Gastrocnemius medialis (tissue), 4 donors: ENCODE measurements at regions not wholly inside any gene's neighbourhood (a gene's known extent, or its start where the extent isn't known, plus 50 kb on each side); places are given as distances from the start of the nearest gene placed in this dataset.
A peak's percentile ranks its signal among the peaks of the same experiment; 100 is the strongest.
"Not testable (repeated sequence)": the region's sequence is repeated elsewhere in the genome, so short reads cannot be mapped to it uniquely, and the experiment has no call there.

Experiments
- ATAC-seq, 2 donors: fragments of 150-250 bp; one replicate each; pipeline ENCODE4 v1.9.1; 2016
- DNase-seq, 2 donors: peaks; one replicate each; pipeline ENCODE4 v3.0.0-alpha.2; 2019
- H3K27ac ChIP-seq, 4 donors: fragments of 200-600 bp; sonication (generic); 1 replicate in 1 of 4; 2 replicates in 3 of 4; pipeline ENCODE4 v1.5.1; 2016 to 2018; ENCODE audit warnings: mild to moderate bottlenecking in 2 of 4, moderate library complexity in 1 of 4
- H3K27me3 ChIP-seq, 3 donors: fragments of 200-600 bp; sonication (generic) in 2 of 3; 1 replicate in 1 of 3; 2 replicates in 2 of 3; pipeline versions ENCODE4 v1.5.1 to v1.6.0; 2016 to 2019; ENCODE audit warnings: mild to moderate bottlenecking in 1 of 3, moderate library complexity in 1 of 3
- H3K36me3 ChIP-seq, 2 donors: fragments of 200-600 bp; sonication (generic) in 1 of 2; one replicate each; pipeline ENCODE4 v1.5.1; 2017 to 2018
- H3K4me1 ChIP-seq, 2 donors: fragments of 200-600 bp; sonication (generic) in 1 of 2; one replicate each; pipeline ENCODE4 v1.5.1; 2016 to 2017; ENCODE audit warnings: mild to moderate bottlenecking in 2 of 2
- H3K4me3 ChIP-seq, 4 donors: fragments of 200-600 bp; sonication (generic) in 3 of 4; 1 replicate in 1 of 4; 2 replicates in 3 of 4; pipeline ENCODE4 v1.5.1; 2016 to 2019; ENCODE audit warnings: mild to moderate bottlenecking in 2 of 4
- H3K9me3 ChIP-seq, 3 donors: fragments of 200-600 bp; sonication (generic) in 2 of 3; 1 replicate in 1 of 3; 2 replicates in 2 of 3; pipeline ENCODE4 v1.5.1; 2016 to 2019
- CTCF ChIP-seq, 5 experiments: fragments of 450-650 bp in 3 of 5; fragments of 200-600 bp in 2 of 5; sonication (generic) in 2 of 5; IDR thresholded peaks in 4 of 5; conservative IDR thresholded peaks in 1 of 5; 1 replicate in 4 of 5; 2 replicates in 1 of 5; pipeline ENCODE4 v1.5.1; 2016 to 2019; ENCODE audit warnings: antibody characterized with exemption in 5 of 5, mild to moderate bottlenecking in 3 of 5, moderate library complexity in 3 of 5
- POLR2A ChIP-seq, 2 donors: fragments of 450-650 bp; IDR thresholded peaks; one replicate each; pipeline ENCODE4 v1.6.1; 2017; ENCODE audit warnings: antibody characterized with exemption in 2 of 2, mild to moderate bottlenecking in 2 of 2, moderate library complexity in 2 of 2
- in situ Hi-C, 4 donors: fragments of 200-750 bp; cut with MboI; loops; one replicate each; pipeline versions ENCODE4 v1.15.0 to v1.8.0; 2017; ENCODE audit warnings: low sequenced_read_pairs in 4 of 4
- intact Hi-C: fragments of 100-400 bp; cut with DNase I; formaldehyde crosslinking; loops from one replicate; pipeline ENCODE4 v1.15.1; 2023; ENCODE audit warnings: low total_unique reads

DNA sequence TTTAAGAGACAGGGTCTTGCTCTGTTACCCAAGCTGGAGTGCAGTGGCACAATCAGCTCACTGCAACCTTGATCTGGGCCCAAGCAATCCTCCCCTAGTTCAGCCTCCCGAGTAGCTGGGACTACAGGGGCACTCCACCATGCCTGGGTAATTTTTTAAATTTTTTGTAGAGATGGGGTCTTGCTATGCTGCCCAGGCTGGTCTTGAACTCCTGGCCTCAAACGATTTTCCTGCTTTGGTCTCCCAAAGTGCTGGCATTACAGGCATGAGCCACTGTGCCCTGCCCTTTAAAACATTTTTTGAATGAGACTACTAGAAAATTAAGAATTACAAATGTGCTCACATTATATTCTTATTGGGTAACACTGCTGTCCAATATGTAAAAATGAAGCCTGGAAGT lies 161.7 kb upstream of the FAM20A start:
- ATAC-seq: no peak

GRCh38 chr17:68760141-68760475 lies 158.9 kb upstream of the FAM20A start:
- no peak for TF ChIP-seq POLR2A (IDR thresholded peaks at IDR 0.05)
- TF ChIP-seq CTCF (IDR thresholded peaks at IDR 0.05 in 4 of 5, conservative IDR thresholded peaks at IDR 0.05 in 1 of 5): no peak
- in situ Hi-C loops (loop anchor here in 3 of 4 donors (25.0 kb wide), 3 partner anchors 223 to 573 kb away; no protein-coding TSS in a partner anchor), intact Hi-C loops (loop anchor here (5.0 kb wide), 1 partner anchor 293 kb away; no protein-coding TSS in a partner anchor)
- Histone ChIP-seq H3K9me3 (no peaks in the 10 kb centered on the region), H3K27me3 (no peaks in the 10 kb centered on the region), H3K36me3 (no peaks in the 10 kb centered on the region), H3K27ac (no peak overlapping the region), H3K4me1 (peaks cover 6 to 7% of the 10 kb centered on the region in 2 donors), H3K4me3 (peak overlapping the region in 1 of 4 donors; percentile 44)
- no peak for DNase-seq
- ATAC-seq: no peak

More for the DNA sequence above, 161.7 kb upstream of the FAM20A start:
- H3K27me3 ChIP-seq: no peaks in the 10 kb centered on the region
- intact Hi-C loops: loop anchor here (5.0 kb wide), 1 partner anchor 296 kb away; no protein-coding TSS in a partner anchor
- H3K4me3 ChIP-seq: no peak overlapping the region
- no peak overlapping the region for H3K27ac ChIP-seq
- no peaks in the 10 kb centered on the region for H3K9me3 ChIP-seq
- TF ChIP-seq POLR2A (IDR thresholded peaks at IDR 0.05) (no peak), CTCF (IDR thresholded peaks at IDR 0.05 in 4 of 5, conservative IDR thresholded peaks at IDR 0.05 in 1 of 5) (no peak)
- no peaks in the 10 kb centered on the region for H3K36me3 ChIP-seq
- H3K4me1 ChIP-seq: peaks cover 6 to 7% of the 10 kb centered on the region in 2 donors
- in situ Hi-C loops: loop anchor here in 3 of 4 donors (25.0 kb wide), 3 partner anchors 226 to 576 kb away; no protein-coding TSS in a partner anchor
- DNase-seq: no peak

- peak; percentile 98 for ATAC-seq
- DNase-seq: peak; percentile 77 to 90
- no peaks in the 10 kb centered on the region for H3K9me3 ChIP-seq
- H3K27ac ChIP-seq: peak overlapping the region; percentile 73 to 87 (median 78)
- H3K27me3 ChIP-seq: no peaks in the 10 kb centered on the region
- in situ Hi-C loops (loop anchor here (10.0 to 25.0 kb wide), 5 partner anchors 215 to 572 kb away; no protein-coding TSS in a partner anchor), intact Hi-C loops (loop anchor here (5.0 kb wide), 2 partner anchors 222 to 292 kb away; no protein-coding TSS in a partner anchor)
- H3K36me3 ChIP-seq: no peaks in the 10 kb centered on the region
- TF ChIP-seq CTCF (IDR thresholded peaks at IDR 0.05 in 4 of 5, conservative IDR thresholded peaks at IDR 0.05 in 1 of 5) (peak; percentile 62 to 95 (median 83)), POLR2A (IDR thresholded peaks at IDR 0.05) (peak in 1 of 2 donors; percentile 5)
- H3K4me3 ChIP-seq: peak overlapping the region; percentile 34 to 59 (median 42)
- peaks cover 6 to 7% of the 10 kb centered on the region in 2 donors for H3K4me1 ChIP-seq
These were observed 158.4 kb upstream of the FAM20A start for GRCh38 chr17:68759343-68760140.

DNA sequence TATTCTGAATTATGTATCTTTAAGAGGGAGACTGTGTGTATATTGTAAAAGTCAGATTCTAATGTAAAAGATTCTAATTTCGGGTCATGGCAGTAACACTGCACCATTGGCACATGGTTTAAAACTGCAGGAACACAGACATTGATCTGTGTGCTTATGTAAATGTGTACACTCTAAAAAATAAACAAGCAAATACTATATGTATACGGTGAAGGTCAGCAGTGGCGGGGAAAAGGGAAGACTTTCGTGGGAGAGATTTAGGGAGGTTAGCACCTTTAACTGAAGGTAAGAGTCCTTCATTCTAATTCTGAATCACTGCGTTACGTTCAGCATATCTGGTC lies 157.8 kb upstream of the FAM20A start:
- TF ChIP-seq POLR2A (IDR thresholded peaks at IDR 0.05) (no peak), CTCF (IDR thresholded peaks at IDR 0.05 in 4 of 5, conservative IDR thresholded peaks at IDR 0.05 in 1 of 5) (no peak)
- H3K4me1 ChIP-seq: peaks cover 6 to 7% of the 10 kb centered on the region in 2 donors
- peak overlapping the region; percentile 73 to 87 (median 78) for H3K27ac ChIP-seq
- no peaks in the 10 kb centered on the region for H3K36me3 ChIP-seq
- no peaks in the 10 kb centered on the region for H3K9me3 ChIP-seq
- H3K27me3 ChIP-seq: no peaks in the 10 kb centered on the region
- intact Hi-C loops (loop anchor here (5.0 kb wide), 1 partner anchor 222 kb away; no protein-coding TSS in a partner anchor), in situ Hi-C loops (loop anchor here (10.0 to 25.0 kb wide), 5 partner anchors 214 to 572 kb away; no protein-coding TSS in a partner anchor)
- H3K4me3 ChIP-seq: no peak overlapping the region
- DNase-seq: no peak
- no peak for ATAC-seq

- not testable (repeated sequence) for H3K9me3 ChIP-seq, DNase-seq, H3K4me1 ChIP-seq, H3K36me3 ChIP-seq, H3K27me3 ChIP-seq, H3K4me3 ChIP-seq, ATAC-seq
- in situ Hi-C loops (loop anchor here (10.0 to 25.0 kb wide), 5 partner anchors 213 to 571 kb away; no protein-coding TSS in a partner anchor), intact Hi-C loops (loop anchor here (5.0 kb wide), 1 partner anchor 221 kb away; no protein-coding TSS in a partner anchor)
- peak overlapping the region in 1 of 4 donors; percentile 87 for H3K27ac ChIP-seq
These were observed 156.9 kb upstream of the FAM20A start for GRCh38 chr17:68757866-68758757.
